HG03432 (cell line): ENCODE measurements at regions not wholly inside any gene's neighbourhood (a gene's known extent, or its start where the extent isn't known, plus 50 kb on each side); places are given as distances from the start of the nearest gene placed in this dataset.
"Not testable (repeated sequence)": the region's sequence is repeated elsewhere in the genome, so short reads cannot be mapped to it uniquely, and the experiment has no call there.

ENCODE experiments used
- ATAC-seq: cut with Tn5 transposase; IDR thresholded peaks from one replicate; pipeline ENCODE4 v1.9.1; 2021; ENCODE audit warnings: mild to moderate bottlenecking, moderate library complexity; ENCODE audit not compliant: unreplicated experiment

GRCh38 chrX:95218976-95219375 lies 1465.7 kb upstream of the DIAPH2 start:
- no peak for ATAC-seq

- no peak for ATAC-seq
Measured at GRCh38 chrX:95248386-95248785, 1436.3 kb upstream of the DIAPH2 start.

GRCh38 chrX:95290455-95290854 lies 1394.2 kb upstream of the DIAPH2 start:
- no peak for ATAC-seq

- no peak for ATAC-seq
Measured at GRCh38 chrX:95291561-95291960, 1393.1 kb upstream of the DIAPH2 start.

- ATAC-seq = no peak
Measured at GRCh38 chrX:95318882-95319281, 1365.8 kb upstream of the DIAPH2 start.

GRCh38 chrX:95325185-95325584 lies 1359.5 kb upstream of the DIAPH2 start:
- ATAC-seq = no peak

- ATAC-seq = no peak
Measured at GRCh38 chrX:95330292-95330691, 1354.3 kb upstream of the DIAPH2 start.

- ATAC-seq = no peak
Measured at GRCh38 chrX:95332530-95332929, 1352.1 kb upstream of the DIAPH2 start.

- no peak for ATAC-seq
Measured at GRCh38 chrX:95346856-95347255, 1337.8 kb upstream of the DIAPH2 start.

- ATAC-seq = no peak
Measured at GRCh38 chrX:95350774-95351488, 1333.7 kb upstream of the DIAPH2 start.

- no peak for ATAC-seq
Measured at GRCh38 chrX:95367286-95367685, 1317.4 kb upstream of the DIAPH2 start.

- ATAC-seq = no peak
Measured at GRCh38 chrX:95382799-95383198, 1301.8 kb upstream of the DIAPH2 start.

- no peak for ATAC-seq
Measured at GRCh38 chrX:95383778-95384177, 1300.9 kb upstream of the DIAPH2 start.

GRCh38 chrX:95427389-95427788 lies 1257.3 kb upstream of the DIAPH2 start:
- ATAC-seq = no peak

GRCh38 chrX:95435198-95435597 lies 1249.4 kb upstream of the DIAPH2 start:
- no peak for ATAC-seq

- ATAC-seq = no peak
Measured at GRCh38 chrX:95441836-95442235, 1242.8 kb upstream of the DIAPH2 start.

GRCh38 chrX:95484781-95485180 lies 1199.9 kb upstream of the DIAPH2 start:
- ATAC-seq = no peak

GRCh38 chrX:95505721-95506120 lies 1178.9 kb upstream of the DIAPH2 start:
- no peak for ATAC-seq

GRCh38 chrX:95509474-95509873 lies 1175.2 kb upstream of the DIAPH2 start:
- no peak for ATAC-seq

- not testable (repeated sequence) for ATAC-seq
Measured at GRCh38 chrX:95524018-95524417, 1160.6 kb upstream of the DIAPH2 start.

GRCh38 chrX:95536111-95536510 lies 1148.5 kb upstream of the DIAPH2 start:
- no peak for ATAC-seq

- no peak for ATAC-seq
Measured at GRCh38 chrX:95536661-95537060, 1148.0 kb upstream of the DIAPH2 start.

GRCh38 chrX:95539041-95539440 lies 1145.6 kb upstream of the DIAPH2 start:
- ATAC-seq = no peak
